Calu3 (cell line): ENCODE measurements at regions not wholly inside any gene's neighbourhood (a gene's known extent, or its start where the extent isn't known, plus 50 kb on each side); places are given as distances from the start of the nearest gene placed in this dataset.

ENCODE experiments used
- BruUV-seq: library from RNA; stranded (reverse); fragments of 400-500 nt; replicated peaks from 2 replicates; lab custom pipeline; 2021; lab: Mats Ljungman, UMichigan
- CTCF ChIA-PET: fragments of 300-600 bp; sonication (Branson Sonifier 250); formaldehyde crosslinking; loops from one replicate; lab custom pipeline; 2022; ENCODE audit warnings: antibody characterized with exemption; lab: Charles Lee
- DNase-seq: peaks from one replicate; pipeline ENCODE4 v3.0.0; 2022
- H3K27ac Mint-ChIP-seq: one replicate; pipeline ENCODE4 v1.8.0; 2022; ENCODE audit warnings: mixed read lengths; ENCODE audit not compliant: unreplicated experiment
- H3K27me3 Mint-ChIP-seq: one replicate; pipeline ENCODE4 v1.8.0; 2022; ENCODE audit warnings: mixed read lengths; ENCODE audit not compliant: unreplicated experiment
- H3K36me3 Mint-ChIP-seq: one replicate; pipeline ENCODE4 v1.8.0; 2022; ENCODE audit warnings: mild to moderate bottlenecking, moderate library complexity, mixed read lengths; ENCODE audit not compliant: insufficient read depth, unreplicated experiment
- H3K4me1 Mint-ChIP-seq: one replicate; pipeline ENCODE4 v1.8.0; 2022; ENCODE audit warnings: mild to moderate bottlenecking, low read depth, mixed read lengths; ENCODE audit not compliant: unreplicated experiment
- H3K4me3 Mint-ChIP-seq: one replicate; pipeline ENCODE4 v1.8.0; 2022; ENCODE audit warnings: mild to moderate bottlenecking, low read depth, moderate library complexity, mixed read lengths; ENCODE audit not compliant: unreplicated experiment
- H3K9me3 Mint-ChIP-seq: one replicate; pipeline ENCODE4 v1.8.0; 2022; ENCODE audit warnings: low read depth, mixed read lengths; ENCODE audit not compliant: unreplicated experiment
- CTCF ChIP-seq: fragments of 200-600 bp; IDR thresholded peaks from one replicate; pipeline ENCODE4 v1.8.0; 2022; ENCODE audit warnings: antibody characterized with exemption; ENCODE audit not compliant: unreplicated experiment
- intact Hi-C: fragments of 100-400 bp; cut with micrococcal nuclease; formaldehyde crosslinking; loops from one replicate; pipeline ENCODE4 v1.10.0; 2022; ENCODE audit not compliant: unreplicated experiment

- Mint-ChIP-seq H3K27me3 (no peaks in the 10 kb centered on the region), H3K27ac (no peak overlapping the region), H3K36me3 (no peaks in the 10 kb centered on the region), H3K4me3 (no peak overlapping the region), H3K9me3 (peaks cover 6% of the 10 kb centered on the region), H3K4me1 (no peaks in the 10 kb centered on the region)
- CTCF ChIA-PET: no interaction called here
- TF ChIP-seq CTCF: no peak
- BruUV-seq: no TSS peak
- DNase-seq: no peak
- intact Hi-C loops: no loop called here
Measured at GRCh38 chr2:14803994-14804393, 171.5 kb downstream of the LRATD1 start.

GRCh38 chr2:14804902-14805301, 172.4 kb downstream of the LRATD1 start:
- intact Hi-C loops: no loop called here
- BruUV-seq: no TSS peak
- Mint-ChIP-seq H3K27ac (no peak overlapping the region), H3K27me3 (no peaks in the 10 kb centered on the region), H3K36me3 (no peaks in the 10 kb centered on the region), H3K9me3 (peaks cover 6% of the 10 kb centered on the region), H3K4me3 (no peak overlapping the region), H3K4me1 (no peaks in the 10 kb centered on the region)
- TF ChIP-seq CTCF: no peak
- no peak for DNase-seq
- CTCF ChIA-PET: no interaction called here

- Mint-ChIP-seq H3K9me3 (peaks cover 7% of the 10 kb centered on the region), H3K36me3 (no peaks in the 10 kb centered on the region)
Measured at GRCh38 chr2:14806613-14807012, 174.1 kb downstream of the LRATD1 start.

GRCh38 chr2:14815201-14815600, 182.7 kb downstream of the LRATD1 start:
- intact Hi-C loops: no loop called here
- TF ChIP-seq CTCF: no peak
- H3K27ac Mint-ChIP-seq: no peak overlapping the region
- DNase-seq: no peak
- CTCF ChIA-PET: no interaction called here
- no TSS peak for BruUV-seq
- H3K4me1 Mint-ChIP-seq: no peaks in the 10 kb centered on the region
- no peak overlapping the region for H3K4me3 Mint-ChIP-seq
- peaks cover 11% of the 10 kb centered on the region for H3K9me3 Mint-ChIP-seq
- no peaks in the 10 kb centered on the region for H3K36me3 Mint-ChIP-seq
- no peaks in the 10 kb centered on the region for H3K27me3 Mint-ChIP-seq

More at GRCh38 chr2:14806613-14807012, 174.1 kb downstream of the LRATD1 start:
- CTCF ChIA-PET: interaction anchor here (1.1 kb wide), 1 partner anchor 771 kb away, joined by 3 read pairs; no protein-coding TSS in a partner anchor
- Mint-ChIP-seq H3K27ac (no peak overlapping the region), H3K4me1 (no peaks in the 10 kb centered on the region), H3K27me3 (no peaks in the 10 kb centered on the region), H3K4me3 (no peak overlapping the region)
- DNase-seq: no peak
- TF ChIP-seq CTCF: no peak
- no TSS peak for BruUV-seq
- intact Hi-C loops: no loop called here
